ENCODE measurements at regions not wholly inside any gene's neighbourhood (a gene's known extent, or its start where the extent isn't known, plus 50 kb on each side); places are given as distances from the start of the nearest gene placed in this dataset.
"Not testable (repeated sequence)": the region's sequence is repeated elsewhere in the genome, so short reads cannot be mapped to it uniquely, and the experiment has no call there.

- ATAC-seq: no peak
- DNase-seq: no peak
These were observed 578.5 kb downstream of the SH2D4B start for GRCh38 chr10:81116201-81116600.

- DNase-seq (no peak), ATAC-seq (no peak)
These were observed 579.3 kb downstream of the SH2D4B start for GRCh38 chr10:81116990-81117389.

DNA sequence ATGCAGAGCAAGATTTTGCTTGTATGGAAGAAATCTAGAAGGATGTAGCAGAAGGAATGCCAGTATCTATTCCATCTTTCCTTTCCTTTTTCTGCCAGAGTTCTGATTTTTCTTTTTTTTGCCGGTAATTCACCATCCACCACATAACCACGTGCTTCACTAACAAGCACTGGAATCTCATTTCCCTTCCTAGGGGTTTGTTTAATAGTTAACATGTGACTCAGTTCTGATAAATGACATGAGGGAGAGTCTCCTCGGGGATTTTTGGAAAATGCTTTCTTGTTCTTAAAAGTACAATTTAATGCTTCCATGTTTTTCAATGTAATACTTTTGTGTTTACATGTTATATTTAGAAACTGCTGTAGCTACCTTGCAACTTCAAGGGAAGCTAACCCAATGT lies 590.2 kb downstream of the SH2D4B start:
- DNase-seq (no peak), ATAC-seq (no peak)

DNA sequence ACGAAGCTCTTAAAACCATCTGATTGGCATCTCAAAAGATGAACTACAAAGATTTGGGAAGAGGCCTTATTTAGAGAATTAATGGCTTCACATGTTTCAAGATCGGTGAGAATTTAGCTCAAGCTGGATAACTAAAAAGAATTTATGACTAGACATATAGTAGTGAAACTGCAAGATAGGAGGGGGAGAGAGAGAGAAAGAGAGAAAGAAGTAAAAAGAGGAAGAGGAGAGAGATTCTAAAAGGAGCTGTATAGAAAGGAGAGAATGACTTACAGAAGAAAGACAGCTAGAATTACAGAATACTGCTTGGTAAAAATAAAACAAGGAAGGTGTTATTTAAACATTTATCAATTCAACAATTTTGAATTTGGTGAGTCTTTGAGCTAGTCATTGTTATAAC lies 592.3 kb downstream of the SH2D4B start:
- DNase-seq (no peak), ATAC-seq (no peak)

DNA sequence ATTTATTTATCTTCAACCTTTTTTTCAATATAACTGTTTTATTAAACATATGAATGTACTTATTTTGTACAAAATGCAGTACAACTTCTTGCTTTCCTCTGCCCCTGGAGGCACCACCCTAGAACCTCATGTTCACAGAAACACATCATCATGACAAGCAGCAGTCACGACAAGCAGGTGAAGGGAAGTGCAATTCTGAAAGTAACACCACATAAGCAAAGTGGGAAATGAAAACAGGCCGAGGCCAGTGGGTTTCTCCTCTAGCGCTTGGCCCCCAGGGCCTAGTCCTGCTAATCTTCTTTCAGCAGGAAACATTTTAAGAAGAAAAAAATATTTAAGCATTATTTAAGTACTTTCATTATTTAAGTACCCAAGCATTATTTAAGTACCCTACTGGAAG lies 598.1 kb downstream of the SH2D4B start:
- DNase-seq (no peak), ATAC-seq (no peak)

DNA sequence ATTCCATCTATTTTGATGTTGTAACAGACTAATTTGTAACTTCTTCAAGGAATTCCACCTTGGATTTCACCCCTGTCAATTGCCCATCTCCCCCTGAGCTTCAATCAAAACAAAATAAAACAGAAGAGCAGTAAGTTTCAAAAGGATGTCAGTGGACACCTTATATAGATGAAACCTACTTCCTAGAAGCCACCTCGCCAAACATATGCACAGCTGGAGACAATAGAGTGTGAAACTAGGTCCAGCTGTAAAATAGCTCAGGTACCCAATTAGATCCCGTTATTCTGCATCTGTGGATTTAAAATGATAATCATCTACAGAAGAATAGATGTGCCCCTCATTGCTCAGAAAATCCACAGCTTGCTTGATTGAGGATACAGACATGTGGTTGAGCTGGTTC lies 598.6 kb downstream of the SH2D4B start:
- ATAC-seq: no peak
- DNase-seq: no peak

- no peak for ATAC-seq
- DNase-seq: no peak
These were observed 608.3 kb downstream of the SH2D4B start for GRCh38 chr10:81145975-81146374.

- no peak for ATAC-seq
These were observed 608.7 kb downstream of the SH2D4B start for GRCh38 chr10:81146436-81146835.

DNA sequence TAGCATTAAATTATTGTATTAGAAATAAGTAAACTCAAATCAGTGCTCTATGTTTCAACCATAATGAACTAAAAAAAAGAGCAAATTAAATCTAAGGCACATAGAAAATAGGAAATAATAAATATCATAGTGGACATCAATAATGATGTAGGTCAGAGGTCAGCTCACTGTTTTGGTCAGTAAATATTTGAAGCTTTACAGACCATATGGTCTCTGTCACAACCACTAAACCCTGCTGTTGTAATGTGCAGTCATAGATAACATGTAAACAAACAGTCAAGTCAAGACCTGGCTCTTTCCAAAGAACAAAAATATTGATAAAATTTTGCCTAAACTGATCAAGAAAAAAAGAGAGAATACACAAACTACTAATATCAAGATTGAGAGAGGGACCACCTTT lies 615.0 kb downstream of the SH2D4B start:
- ATAC-seq: no peak

More at GRCh38 chr10:81146436-81146835, 608.7 kb downstream of the SH2D4B start:
- DNase-seq: no peak

DNA sequence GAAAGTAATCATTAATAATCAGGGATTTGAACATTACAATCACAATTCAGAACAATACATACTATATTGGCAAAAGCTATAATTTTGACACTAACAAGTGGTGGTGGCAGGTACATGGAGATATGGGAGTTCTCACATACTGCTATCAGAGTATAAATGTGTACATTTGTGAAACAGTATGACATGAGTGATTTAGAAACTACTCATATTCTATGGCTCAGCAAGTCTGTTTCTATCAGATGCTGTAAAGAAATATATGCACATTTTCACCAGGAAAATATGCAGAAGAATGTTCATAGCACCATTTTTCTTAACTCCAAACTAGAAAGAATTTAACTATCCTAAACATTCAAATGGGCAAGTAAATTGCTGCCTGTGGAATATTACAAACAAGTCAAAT lies 620.0 kb downstream of the SH2D4B start:
- ATAC-seq (no peak), DNase-seq (no peak)

More for the DNA sequence above, 615.0 kb downstream of the SH2D4B start:
- DNase-seq: no peak

GRCh38 chr10:81177651-81178244 lies 640.0 kb downstream of the SH2D4B start:
- no peak for ATAC-seq
- DNase-seq: no peak

DNA sequence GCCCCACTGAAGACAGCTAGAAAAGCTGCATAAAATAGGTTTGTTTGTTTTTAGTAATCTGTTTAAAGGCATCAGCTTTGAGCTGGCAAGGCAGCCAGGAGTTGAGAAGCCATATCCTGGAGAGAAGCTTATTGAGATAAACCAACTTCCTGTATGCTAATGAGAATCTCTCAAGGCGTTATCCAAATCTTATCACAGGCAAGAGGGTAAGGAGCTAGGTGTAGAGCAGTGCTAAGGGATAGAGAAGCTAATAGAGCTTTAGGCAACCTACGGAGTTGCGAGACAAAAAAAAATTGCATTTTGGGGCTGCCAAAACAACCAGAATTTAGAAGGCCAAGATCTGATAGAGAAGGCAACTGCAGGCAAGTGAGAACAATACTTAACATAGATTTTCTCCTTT lies 641.6 kb downstream of the SH2D4B start:
- ATAC-seq (no peak), DNase-seq (no peak)

- ATAC-seq: no peak
- DNase-seq: no peak
These were observed 642.2 kb downstream of the SH2D4B start for GRCh38 chr10:81179805-81180452.

GRCh38 chr10:81182296-81182695 lies 644.6 kb downstream of the SH2D4B start:
- ATAC-seq (no peak), DNase-seq (no peak)

- ATAC-seq: no peak
- DNase-seq: no peak
These were observed 654.6 kb downstream of the SH2D4B start for GRCh38 chr10:81192221-81192788.

DNA sequence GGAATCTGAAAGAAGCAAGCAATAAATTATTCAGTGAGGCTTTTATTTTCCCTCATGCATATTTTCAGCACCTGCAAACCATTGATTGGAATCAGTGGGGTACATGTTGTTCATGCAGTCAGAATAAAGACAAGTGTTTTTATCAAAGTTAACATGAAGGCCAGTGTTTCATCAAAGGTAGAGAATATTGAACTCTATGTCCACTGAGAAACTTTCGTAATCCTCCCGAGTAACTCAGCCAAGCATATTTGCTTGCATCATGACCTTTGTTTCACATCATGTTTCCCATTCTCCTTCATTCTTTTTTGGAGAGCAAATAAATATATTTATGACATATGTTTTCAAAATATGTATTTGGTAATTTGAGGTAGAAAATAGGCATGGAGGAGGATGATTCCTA lies 663.1 kb downstream of the SH2D4B start:
- no peak for DNase-seq
- no peak for ATAC-seq

DNA sequence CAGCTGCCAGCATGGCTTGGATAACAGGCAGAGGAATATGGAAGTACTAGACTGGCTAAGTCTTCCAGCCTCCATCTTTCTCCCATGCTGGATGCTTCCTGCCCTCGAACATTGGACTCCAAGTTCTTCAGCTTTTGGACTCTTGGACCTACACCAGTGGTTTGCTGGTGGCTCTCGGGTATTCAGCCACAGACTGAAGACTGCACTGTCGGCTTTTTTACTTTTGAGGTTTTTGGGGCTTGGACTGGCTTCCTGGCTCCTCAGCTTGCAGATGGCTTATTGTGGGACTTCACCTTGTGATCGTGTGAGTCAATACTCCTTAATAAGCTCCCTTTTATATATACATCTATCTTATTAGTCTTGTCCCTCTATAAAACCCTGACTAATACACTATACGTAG lies 667.6 kb upstream of the NRG3 start:
- not testable (repeated sequence) for ATAC-seq, DNase-seq

DNA sequence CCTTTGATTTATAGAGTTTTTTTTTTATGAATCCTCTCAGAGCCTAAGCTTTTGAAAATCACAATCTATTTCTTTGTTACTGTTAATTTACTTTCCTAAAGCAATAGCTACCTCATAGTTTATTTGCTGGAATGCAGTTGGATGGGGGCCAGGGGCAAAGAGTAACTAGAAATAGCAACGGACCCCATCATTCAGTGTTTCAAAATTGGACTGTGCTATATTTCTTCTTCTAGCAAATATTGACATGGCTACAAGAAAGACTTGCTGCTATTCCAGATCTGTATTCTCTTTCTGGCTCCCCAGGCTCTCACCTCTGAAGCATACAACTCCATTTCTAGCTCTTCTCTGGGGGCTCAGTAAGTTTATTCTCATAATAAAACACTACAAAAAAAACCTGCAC lies 661.6 kb upstream of the NRG3 start:
- ATAC-seq (no peak), DNase-seq (no peak)

GRCh38 chr10:81215498-81215897 lies 659.5 kb upstream of the NRG3 start:
- DNase-seq: no peak
- no peak for ATAC-seq

- ATAC-seq: no peak
- no peak for DNase-seq
These were observed 658.0 kb upstream of the NRG3 start for GRCh38 chr10:81216949-81217348.

GRCh38 chr10:81218307-81218706 lies 656.7 kb upstream of the NRG3 start:
- ATAC-seq (no peak), DNase-seq (no peak)

DNA sequence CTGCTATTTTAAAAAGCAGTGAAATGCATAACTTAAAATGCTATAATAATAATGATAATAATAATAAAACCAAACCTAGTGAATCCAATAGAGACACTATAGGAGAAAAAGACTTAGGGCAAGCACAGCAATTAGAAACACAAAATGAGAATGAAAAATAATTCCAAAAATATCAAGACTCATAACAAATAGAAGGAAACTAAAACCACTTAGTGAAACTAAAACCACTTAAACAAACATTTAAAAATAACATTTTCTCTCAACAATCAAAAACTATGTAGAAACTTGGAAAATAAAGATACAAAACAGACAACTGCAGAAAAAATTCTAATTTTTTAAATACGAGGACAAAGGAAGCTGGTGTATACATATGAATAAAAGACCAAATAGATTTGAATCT lies 655.2 kb upstream of the NRG3 start:
- DNase-seq (no peak), ATAC-seq (no peak)

DNA sequence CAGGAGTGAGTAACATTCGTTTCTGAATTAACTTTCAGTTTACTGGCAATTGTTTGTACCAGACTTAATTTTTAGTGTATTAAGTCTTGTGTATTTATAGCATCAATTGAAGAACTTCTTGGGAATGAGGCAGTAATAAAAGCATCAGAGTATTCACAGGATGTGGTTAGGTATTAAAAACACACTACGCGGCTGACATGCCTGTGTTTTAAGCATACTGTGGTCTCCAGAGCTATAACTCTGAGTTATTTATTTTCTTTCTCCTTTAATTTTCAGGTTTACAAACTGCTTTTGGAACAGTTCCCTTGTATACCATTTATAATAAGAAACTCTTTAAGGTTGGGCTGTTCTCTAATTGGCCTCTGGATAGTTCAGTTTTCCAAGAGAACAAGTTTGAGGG lies 626.1 kb upstream of the NRG3 start:
- DNase-seq (no peak), ATAC-seq (no peak)
